RPMI8226 (cell line): ENCODE measurements at regions not wholly inside any gene's neighbourhood (a gene's known extent, or its start where the extent isn't known, plus 50 kb on each side); places are given as distances from the start of the nearest gene placed in this dataset.

ENCODE experiments used
- DNase-seq: peaks from one replicate; pipeline ENCODE4 v3.0.0-alpha.2; 2015

- DNase-seq: no peak
Measured at GRCh38 chr4:128347175-128347868, 59.7 kb upstream of the PGRMC2 start.

- no peak for DNase-seq
Measured at GRCh38 chr4:128346054-128346716, 58.6 kb upstream of the PGRMC2 start.

GRCh38 chr4:128345650-128346049 is 58.0 kb upstream of the PGRMC2 start:
- DNase-seq: no peak

- no peak for DNase-seq
Measured at GRCh38 chr4:128342762-128343161, 55.1 kb upstream of the PGRMC2 start.

GRCh38 chr4:128341634-128342033 is 54.0 kb upstream of the PGRMC2 start:
- no peak for DNase-seq

- DNase-seq: no peak
Measured at GRCh38 chr4:128338634-128339355, 51.2 kb upstream of the PGRMC2 start.

GRCh38 chr4:128337863-128338262 is 50.2 kb upstream of the PGRMC2 start:
- no peak for DNase-seq
